ENCODE measurements at regions not wholly inside any gene's neighbourhood (a gene's known extent, or its start where the extent isn't known, plus 50 kb on each side); places are given as distances from the start of the nearest gene placed in this dataset.

- Histone ChIP-seq H3K79me2 (ENCODE audit: insufficient read depth) (no peaks in the 10 kb centered on the region), H3K27me3 (ENCODE audit: insufficient read depth) (no peaks in the 10 kb centered on the region), H3K36me3 (replicated peaks in 1 of 2; ENCODE audit: control insufficient read depth in 1 of 2, insufficient read depth in 2 of 2, low read length in 1 of 2) (no peaks in the 10 kb centered on the region), H3K9me2 (no peaks in the 10 kb centered on the region), H4K20me1 (ENCODE audit: insufficient read depth) (no peaks in the 10 kb centered on the region), H3K9me3 (no peaks in the 10 kb centered on the region), H3K27ac (ENCODE audit: low read depth in 2 of 2, low read length in 1 of 2) (no peak overlapping the region), H3K4me1 (ENCODE audit: control insufficient read depth in 1 of 2, insufficient read depth in 2 of 2, low read depth in 1 of 2, low read length in 1 of 2) (no peaks in the 10 kb centered on the region), H2AFZ (ENCODE audit: low read depth) (no peak overlapping the region), H3K4me2 (no peak overlapping the region), H3K9ac (no peak overlapping the region), H3F3A (replicated peaks; ENCODE audit: insufficient read depth) (no peaks in the 10 kb centered on the region), H3K4me3 (ENCODE audit: low read depth in 2 of 2, low read length in 1 of 2) (no peak overlapping the region)
- POLR2A ChIA-PET, result no interaction called here
- no peak for TF ChIP-seq TAF1 (IDR thresholded peaks at IDR 0.05; ENCODE audit: borderline replicate concordance, low read depth, low read length)
- no peak for TF ChIP-seq USF2 (IDR thresholded peaks at IDR 0.05; ENCODE audit: borderline replicate concordance, low read depth, low read length)
- TF ChIP-seq RAD21 (IDR thresholded peaks at IDR 0.05; ENCODE audit: low read length), result no peak
- no peak for DNase-seq
- CTCF ChIA-PET, result interaction anchor here (1.0 kb wide), 1 partner anchor 16 kb away, joined by 3 read pairs; no protein-coding TSS in a partner anchor
- WGBS (ENCODE audit: low lambda C conversion rate), result 26% methylated on average over 2 of the region's 2 CpGs
Measured at GRCh38 chr18:42445359-42445758, 490.3 kb downstream of the PIK3C3 start.

GRCh38 chr18:42446195-42446594, 491.2 kb downstream of the PIK3C3 start:
- no peak overlapping the region for H3K27ac ChIP-seq (ENCODE audit: low read depth in 2 of 2, low read length in 1 of 2)
- no peak overlapping the region for H3K4me2 ChIP-seq
- H3K36me3 ChIP-seq (replicated peaks in 1 of 2; ENCODE audit: control insufficient read depth in 1 of 2, insufficient read depth in 2 of 2, low read length in 1 of 2), result no peaks in the 10 kb centered on the region
- no peaks in the 10 kb centered on the region for H3K79me2 ChIP-seq (ENCODE audit: insufficient read depth)
- no peak overlapping the region for H2AFZ ChIP-seq (ENCODE audit: low read depth)
- H3K4me3 ChIP-seq (ENCODE audit: low read depth in 2 of 2, low read length in 1 of 2), result no peak overlapping the region
- ChIA-PET CTCF (no interaction called here), POLR2A (no interaction called here)
- no peak overlapping the region for H3K9ac ChIP-seq
- no peaks in the 10 kb centered on the region for H3K27me3 ChIP-seq (ENCODE audit: insufficient read depth)
- H3F3A ChIP-seq (replicated peaks; ENCODE audit: insufficient read depth), result no peaks in the 10 kb centered on the region
- TF ChIP-seq CTCF (IDR thresholded peaks at IDR 0.05) (no peak), EP300 (IDR thresholded peaks at IDR 0.05; ENCODE audit: borderline replicate concordance in 1 of 2, low read depth in 1 of 2, low read length in 1 of 2) (no peak), PBX3 (IDR thresholded peaks at IDR 0.05) (no peak), FOXM1 (IDR thresholded peaks at IDR 0.05; ENCODE audit: low read depth) (no peak), RCOR1 (IDR thresholded peaks at IDR 0.05; ENCODE audit: low read length) (no peak), GABPA (IDR thresholded peaks at IDR 0.05; ENCODE audit: low read depth) (no peak), SMC3 (IDR thresholded peaks at IDR 0.05; ENCODE audit: low read depth, low read length) (no peak), YY1 (IDR thresholded peaks at IDR 0.05; ENCODE audit: low read depth) (no peak), CHD2 (IDR thresholded peaks at IDR 0.05; ENCODE audit: low read length, partially characterized antibody) (no peak), USF2 (IDR thresholded peaks at IDR 0.05; ENCODE audit: borderline replicate concordance, low read depth, low read length) (no peak), TEAD4 (IDR thresholded peaks at IDR 0.05; ENCODE audit: borderline replicate concordance, insufficient read depth) (no peak), REST (IDR thresholded peaks at IDR 0.05; ENCODE audit: low read depth, low read length) (no peak), GATA2 (CRISPR knock-in tag; IDR thresholded peaks at IDR 0.05) (no peak), NRF1 (IDR thresholded peaks at IDR 0.05; ENCODE audit: low read depth, low read length) (no peak), RXRA (IDR thresholded peaks at IDR 0.05; ENCODE audit: borderline replicate concordance, low read depth) (no peak), ELF1 (IDR thresholded peaks at IDR 0.05) (no peak), USF1 (IDR thresholded peaks at IDR 0.05; ENCODE audit: borderline replicate concordance, low read depth) (no peak)
- no peaks in the 10 kb centered on the region for H4K20me1 ChIP-seq (ENCODE audit: insufficient read depth)
- DNase-seq, result no peak
- no peaks in the 10 kb centered on the region for H3K9me2 ChIP-seq
- H3K4me1 ChIP-seq (ENCODE audit: control insufficient read depth in 1 of 2, insufficient read depth in 2 of 2, low read depth in 1 of 2, low read length in 1 of 2), result no peaks in the 10 kb centered on the region
- H3K9me3 ChIP-seq, result no peaks in the 10 kb centered on the region
